NCI-H2227 treated with DMSO at 0.1 percent for 48 hours (cell line): ENCODE measurements at regions not wholly inside any gene's neighbourhood (a gene's known extent, or its start where the extent isn't known, plus 50 kb on each side); places are given as distances from the start of the nearest gene placed in this dataset.
"Not testable (repeated sequence)": the region's sequence is repeated elsewhere in the genome, so short reads cannot be mapped to it uniquely, and the experiment has no call there.

Source experiments
- DNase-seq: peaks from one replicate; lab custom pipeline; 2025; lab: John Stamatoyannopoulos, UW

- DNase-seq, result no peak
Observed at GRCh38 chr1:61028136-61028535, 54.2 kb upstream of the NFIA start.

- not testable (repeated sequence) for DNase-seq
Observed at GRCh38 chr1:61018068-61018467, 64.3 kb upstream of the NFIA start.

- no peak for DNase-seq
Observed at GRCh38 chr1:61017651-61018050, 64.7 kb upstream of the NFIA start.

- no peak for DNase-seq
Observed at GRCh38 chr1:61013946-61014667, 68.3 kb upstream of the NFIA start.

GRCh38 chr1:61013189-61013945 is 69.0 kb upstream of the NFIA start:
- DNase-seq, result no peak

GRCh38 chr1:61012341-61012761 is 70.0 kb upstream of the NFIA start:
- DNase-seq, result no peak

GRCh38 chr1:61011561-61012263 is 70.6 kb upstream of the NFIA start:
- DNase-seq, result peak; percentile 18

GRCh38 chr1:61007534-61008364 is 74.6 kb upstream of the NFIA start:
- DNase-seq, result no peak

- no peak for DNase-seq
Observed at GRCh38 chr1:61005614-61006580, 76.5 kb upstream of the NFIA start.

GRCh38 chr1:61004262-61005003 is 77.9 kb upstream of the NFIA start:
- DNase-seq, result no peak

GRCh38 chr1:61000327-61000726 is 82.0 kb upstream of the NFIA start:
- DNase-seq, result no peak

GRCh38 chr1:60998786-60999185 is 83.6 kb upstream of the NFIA start:
- no peak for DNase-seq

GRCh38 chr1:60994828-60995492 is 87.4 kb upstream of the NFIA start:
- no peak for DNase-seq

GRCh38 chr1:60994369-60994768 is 88.0 kb upstream of the NFIA start:
- DNase-seq, result no peak

- no peak for DNase-seq
Observed at GRCh38 chr1:60992165-60992564, 90.2 kb upstream of the NFIA start.

GRCh38 chr1:60990714-60991090 is 91.7 kb upstream of the NFIA start:
- DNase-seq, result no peak

- no peak for DNase-seq
Observed at GRCh38 chr1:60989749-60990713, 92.3 kb upstream of the NFIA start.

- DNase-seq, result no peak
Observed at GRCh38 chr1:60988891-60989290, 93.5 kb upstream of the NFIA start.
